SK-N-SH (cell line): ENCODE measurements at regions not wholly inside any gene's neighbourhood (a gene's known extent, or its start where the extent isn't known, plus 50 kb on each side); places are given as distances from the start of the nearest gene placed in this dataset.

Source experiments
- CTCF ChIA-PET: fragments of 300-600, 350-600 bp; formaldehyde crosslinking; extraction: SDS; loops from one replicate; lab custom pipeline; 2021; lab: Yijun Ruan, JAX
- POLR2A ChIA-PET: fragments of 350-600 bp; sonication (Branson Sonifier 250); formaldehyde crosslinking; extraction: SDS; loops from one replicate; lab custom pipeline; 2020; ENCODE audit warnings: antibody characterized with exemption, inconsistent platforms; lab: Yijun Ruan, JAX
- DNase-seq: peaks from one replicate; pipeline ENCODE4 v3.0.0; 2012
- H2AFZ ChIP-seq: fragments of 200-600 bp; sonication (generic); 2 replicates; pipeline ENCODE4 v1.8.1; 2016; ENCODE audit warnings: antibody characterized with exemption, mild to moderate bottlenecking, low read depth
- H3F3A ChIP-seq: fragments of 200-600 bp; sonication (generic); replicated peaks from 2 replicates; pipeline ENCODE3; 2016; ENCODE audit warnings: antibody characterized with exemption, mild to moderate bottlenecking; ENCODE audit not compliant: insufficient read depth
- H3K27ac ChIP-seq, 2 experiments: fragments of 200-500 bp in 1 of 2; fragments of 200-600 bp in 1 of 2; sonication (Bioruptor generic) in 1 of 2; sonication (generic), shearing (Covaris generic) in 1 of 2; 2 replicates each; pipeline versions ENCODE4 v1.5.1 to v1.6.1; 2014 to 2016; ENCODE audit warnings: low read depth in 2 of 2, inconsistent platforms in 1 of 2, low read length in 1 of 2, mild to moderate bottlenecking in 1 of 2, mixed read lengths in 1 of 2
- H3K27me3 ChIP-seq: fragments of 200-600 bp; sonication (generic), shearing (Covaris generic); 2 replicates; pipeline ENCODE4 v1.6.1; 2016; ENCODE audit warnings: mixed run types; ENCODE audit not compliant: insufficient read depth
- H3K36me3 ChIP-seq, 2 experiments: fragments of 200-500 bp in 1 of 2; fragments of 200-600 bp in 1 of 2; sonication (Bioruptor generic) in 1 of 2; sonication (generic) in 1 of 2; replicated peaks in 1 of 2; 2 replicates each; pipeline versions ENCODE3 to v1.5.1; 2014 to 2016; ENCODE audit warnings: low read length in 1 of 2, mild to moderate bottlenecking in 1 of 2; ENCODE audit not compliant: insufficient read depth in 2 of 2, control insufficient read depth in 1 of 2
- H3K4me1 ChIP-seq, 2 experiments: fragments of 200-500 bp in 1 of 2; fragments of 200-600 bp in 1 of 2; sonication (Bioruptor generic) in 1 of 2; sonication (generic), shearing (Covaris generic) in 1 of 2; 2 replicates each; pipeline versions ENCODE4 v1.5.1 to v1.6.1; 2014 to 2016; ENCODE audit warnings: low read depth in 1 of 2, low read length in 1 of 2, mixed run types in 1 of 2; ENCODE audit not compliant: insufficient read depth in 2 of 2, control insufficient read depth in 1 of 2
- H3K4me2 ChIP-seq: fragments of 200-600 bp; sonication (generic), shearing (Covaris generic); 2 replicates; pipeline ENCODE4 v1.6.1; 2017; ENCODE audit warnings: mixed run types
- H3K4me3 ChIP-seq, 2 experiments: fragments of 200-500 bp in 1 of 2; fragments of 200-600 bp in 1 of 2; sonication (Bioruptor generic) in 1 of 2; sonication (generic), shearing (Covaris generic) in 1 of 2; 2 replicates each; pipeline versions ENCODE4 v1.5.1 to v1.8.1; 2014 to 2016; ENCODE audit warnings: low read depth in 2 of 2, inconsistent platforms in 1 of 2, low read length in 1 of 2, mild to moderate bottlenecking in 1 of 2, mixed read lengths in 1 of 2, moderate library complexity in 1 of 2
- H3K79me2 ChIP-seq: fragments of 200-600 bp; sonication (generic); 2 replicates; pipeline ENCODE4 v1.8.1; 2017; ENCODE audit warnings: mild to moderate bottlenecking; ENCODE audit not compliant: insufficient read depth
- H3K9ac ChIP-seq: fragments of 200-600 bp; sonication (generic); 2 replicates; pipeline ENCODE4 v1.6.1; 2017; ENCODE audit warnings: mixed run types
- H3K9me2 ChIP-seq: fragments of 200-600 bp; sonication (generic); 2 replicates; pipeline ENCODE4 v1.6.1; 2017; ENCODE audit warnings: mixed run types
- H3K9me3 ChIP-seq: fragments of 200-600 bp; sonication (generic); 2 replicates; pipeline ENCODE4 v1.6.1; 2017; ENCODE audit warnings: mixed run types, mild to moderate bottlenecking, moderate library complexity
- H4K20me1 ChIP-seq: fragments of 200-600 bp; sonication (generic); 2 replicates; pipeline ENCODE4 v1.6.1; 2017; ENCODE audit warnings: mild to moderate bottlenecking, mixed run types; ENCODE audit not compliant: insufficient read depth
- ELF1 ChIP-seq: IDR thresholded peaks from 2 replicates; pipeline ENCODE4 v1.4.0; 2012
- EZH2phosphoT487 ChIP-seq: fragments of 200-600 bp; sonication (generic); IDR thresholded peaks from 2 replicates; pipeline ENCODE4 v1.6.1; 2017; ENCODE audit warnings: low read depth, mixed run types, mild to moderate bottlenecking, antibody characterized with exemption, moderate library complexity, borderline replicate concordance
- GABPA ChIP-seq: IDR thresholded peaks from 2 replicates; pipeline ENCODE4 v1.4.0; 2012; ENCODE audit warnings: low read depth, mild to moderate bottlenecking
- GATA2 ChIP-seq: sonication (generic); formaldehyde crosslinking; IDR thresholded peaks from 2 replicates; pipeline ENCODE4 v1.5.0; 2020; ENCODE audit warnings: mild to moderate bottlenecking, missing genetic modification reagents
- MAX ChIP-seq: IDR thresholded peaks from 2 replicates; pipeline ENCODE4 v1.4.0; 2012; ENCODE audit warnings: low read depth
- MEF2A ChIP-seq: IDR thresholded peaks from 2 replicates; pipeline ENCODE4 v1.4.0; 2012; ENCODE audit warnings: low read depth, borderline replicate concordance
- MXI1 ChIP-seq: IDR thresholded peaks from 2 replicates; pipeline ENCODE4 v1.6.1; 2012; ENCODE audit warnings: mild to moderate bottlenecking, low read depth, low read length, improper control_type of control experiment
- NRF1 ChIP-seq: IDR thresholded peaks from 2 replicates; pipeline ENCODE4 v1.6.1; 2012; ENCODE audit warnings: low read depth, mild to moderate bottlenecking, low read length
- PBX3 ChIP-seq: IDR thresholded peaks from 2 replicates; pipeline ENCODE4; 2012
- RAD21 ChIP-seq: IDR thresholded peaks from 2 replicates; pipeline ENCODE4 v1.6.1; 2012; ENCODE audit warnings: mild to moderate bottlenecking, low read length
- RCOR1 ChIP-seq: fragments of 150-350 bp; IDR thresholded peaks from 2 replicates; pipeline ENCODE4 v1.6.1; 2017; ENCODE audit warnings: antibody characterized with exemption, low read length
- SMC3 ChIP-seq: IDR thresholded peaks from 2 replicates; pipeline ENCODE4 v1.6.1; 2012; ENCODE audit warnings: low read depth, low read length, improper control_type of control experiment
- TAF1 ChIP-seq: IDR thresholded peaks from 2 replicates; pipeline ENCODE4 v1.6.1; 2012; ENCODE audit warnings: low read depth, mild to moderate bottlenecking, low read length, moderate library complexity, borderline replicate concordance
- TCF12 ChIP-seq: IDR thresholded peaks from 2 replicates; pipeline ENCODE4 v1.4.0; 2012
- USF2 ChIP-seq: fragments of 150-350 bp; IDR thresholded peaks from 2 replicates; pipeline ENCODE4 v1.6.1; 2017; ENCODE audit warnings: antibody characterized with exemption, low read length, low read depth, borderline replicate concordance
- ZBTB33 ChIP-seq: IDR thresholded peaks from 2 replicates; pipeline ENCODE4 v1.4.0; 2012; ENCODE audit warnings: low read depth, borderline replicate concordance
- WGBS: methylation state at CpG from one replicate; pipeline ENCODE4 v1.1.6; 2017; ENCODE audit warnings: low lambda C conversion rate; 5-methylcytosine and 5-hydroxymethylcytosine counted together

- WGBS, result 18% methylated on average over 2 of the region's 3 CpGs
- TF ChIP-seq TCF12 (no peak), USF2 (no peak), RCOR1 (no peak), NRF1 (no peak), MEF2A (no peak), GABPA (no peak), MXI1 (no peak), RAD21 (no peak), ELF1 (no peak), TAF1 (no peak)
Measured at GRCh38 chr2:88845772-88846661, 154.5 kb downstream of the RPIA start.

GRCh38 chr2:88852753-88853402 lies 161.4 kb downstream of the RPIA start:
- Histone ChIP-seq H3K36me3 (no peaks in the 10 kb centered on the region), H3K9ac (no peak overlapping the region), H3K4me2 (no peak overlapping the region), H3K9me2 (no peaks in the 10 kb centered on the region), H3K4me3 (no peak overlapping the region), H3K27ac (no peak overlapping the region), H3F3A (no peaks in the 10 kb centered on the region), H2AFZ (no peak overlapping the region), H3K79me2 (no peaks in the 10 kb centered on the region), H3K4me1 (no peaks in the 10 kb centered on the region), H3K27me3 (no peaks in the 10 kb centered on the region; the same call in 1 of the 2 replicates), H4K20me1 (no peaks in the 10 kb centered on the region), H3K9me3 (no peaks in the 10 kb centered on the region)
- ChIA-PET POLR2A (no interaction called here), CTCF (no interaction called here)
- no peak for DNase-seq
- WGBS, result 3% methylated on average over 3 of the region's 3 CpGs
- TF ChIP-seq USF2 (no peak), GATA2 (CRISPR knock-in tag) (no peak), PBX3 (no peak), EZH2phosphoT487 (no peak), MEF2A (no peak), ZBTB33 (no peak), SMC3 (no peak), MAX (no peak)

More at GRCh38 chr2:88845772-88846661, 154.5 kb downstream of the RPIA start:
- Histone ChIP-seq H3K36me3 (no peaks in the 10 kb centered on the region), H3K27ac (no peak overlapping the region), H3K4me2 (no peak overlapping the region), H3K4me3 (no peak overlapping the region), H3K27me3 (no peaks in the 10 kb centered on the region; the same call in 1 of the 2 replicates), H2AFZ (no peak overlapping the region), H3K4me1 (no peaks in the 10 kb centered on the region), H4K20me1 (no peaks in the 10 kb centered on the region), H3K9me3 (no peaks in the 10 kb centered on the region), H3K9ac (no peak overlapping the region), H3K79me2 (no peaks in the 10 kb centered on the region), H3K9me2 (no peaks in the 10 kb centered on the region), H3F3A (no peaks in the 10 kb centered on the region)
- DNase-seq, result no peak
- POLR2A ChIA-PET, result no interaction called here
- CTCF ChIA-PET, result interaction anchor here (1.0 to 1.2 kb wide), 2 partner anchors 15 to 16 kb away, joined by 3 read pairs; no protein-coding TSS in a partner anchor
